WTC11 (cell line): ENCODE measurements at regions not wholly inside any gene's neighbourhood (a gene's known extent, or its start where the extent isn't known, plus 50 kb on each side); places are given as distances from the start of the nearest gene placed in this dataset.

Experiments used
- ATAC-seq: fragments of 200-7000 bp; cut with Tn5 transposase; 2 replicates; pipeline ENCODE4 v1.10.0; 2021; ENCODE audit warnings: mild to moderate bottlenecking, moderate library complexity
- CTCF ChIA-PET: fragments of 300-600 bp; sonication (Branson Sonifier 250); formaldehyde crosslinking; loops from one replicate; lab custom pipeline; 2021; ENCODE audit warnings: antibody characterized with exemption; lab: Charles Lee
- POLR2A ChIA-PET: fragments of 350-600 bp; sonication (Branson Sonifier 250); formaldehyde crosslinking; loops from one replicate; lab custom pipeline; 2021; ENCODE audit warnings: antibody characterized with exemption; lab: Charles Lee
- DNase-seq: peaks from one replicate; pipeline ENCODE4 v3.0.0; 2021; ENCODE audit warnings: low spot score
- H3K27ac Mint-ChIP-seq: 2 replicates; pipeline ENCODE4 v1.8.0; 2021; ENCODE audit warnings: mixed read lengths
- H3K27me3 Mint-ChIP-seq: 2 replicates; pipeline ENCODE4 v1.8.0; 2021; ENCODE audit warnings: low read depth, mild to moderate bottlenecking, moderate library complexity, mixed read lengths
- H3K36me3 Mint-ChIP-seq: 2 replicates; pipeline ENCODE4 v1.8.0; 2021; ENCODE audit warnings: mixed read lengths
- H3K4me1 Mint-ChIP-seq: 2 replicates; pipeline ENCODE4 v1.8.0; 2022; ENCODE audit warnings: mixed read lengths
- H3K4me3 Mint-ChIP-seq: 2 replicates; pipeline ENCODE4 v1.8.0; 2021; ENCODE audit warnings: mild to moderate bottlenecking, moderate library complexity, mixed read lengths
- H3K9me3 Mint-ChIP-seq: 2 replicates; pipeline ENCODE4 v1.8.0; 2021; ENCODE audit warnings: mixed read lengths
- ATF1 ChIP-seq: sonication (generic); formaldehyde crosslinking; IDR thresholded peaks from 2 replicates; pipeline ENCODE4 v1.8.1; 2023; ENCODE audit warnings: mild to moderate bottlenecking, moderate library complexity, missing genetic modification reagents
- CBFB ChIP-seq: sonication (generic); formaldehyde crosslinking; IDR thresholded peaks from 2 replicates; pipeline ENCODE4 v1.8.1; 2022; ENCODE audit warnings: mild to moderate bottlenecking, low read depth, missing genetic modification reagents
- ESRRA ChIP-seq: sonication (generic); formaldehyde crosslinking; IDR thresholded peaks from 2 replicates; pipeline ENCODE4 v1.8.1; 2022; ENCODE audit warnings: mild to moderate bottlenecking, missing genetic modification reagents, borderline replicate concordance
- FOXJ3 ChIP-seq: sonication (generic); formaldehyde crosslinking; IDR thresholded peaks from 2 replicates; pipeline ENCODE4 v1.9.0; 2021; ENCODE audit warnings: missing genetic modification reagents, mild to moderate bottlenecking, borderline replicate concordance
- KAT7 ChIP-seq: sonication (generic); formaldehyde crosslinking; IDR thresholded peaks from 2 replicates; pipeline ENCODE4 v1.8.1; 2023; ENCODE audit warnings: missing genetic modification reagents, mild to moderate bottlenecking, borderline replicate concordance
- NR3C1 ChIP-seq: sonication (generic); formaldehyde crosslinking; conservative IDR thresholded peaks from 2 replicates; pipeline ENCODE4 v1.8.1; 2023; ENCODE audit warnings: low read depth, mild to moderate bottlenecking, missing genetic modification reagents
- RORB ChIP-seq: fragments of 250-450 bp; sonication (Bioruptor Pico); IDR thresholded peaks from 2 replicates; pipeline ENCODE4 v1.9.0; 2021; ENCODE audit warnings: mild to moderate bottlenecking
- TEAD4 ChIP-seq: sonication (generic); formaldehyde crosslinking; IDR thresholded peaks from 2 replicates; pipeline ENCODE4 v1.8.0; 2022; ENCODE audit warnings: mild to moderate bottlenecking, missing genetic modification reagents
- ZNF138 ChIP-seq: sonication (generic); formaldehyde crosslinking; conservative IDR thresholded peaks from 2 replicates; pipeline ENCODE4 v1.8.1; 2022; ENCODE audit warnings: mild to moderate bottlenecking, moderate library complexity, missing genetic modification reagents
- ZNF232 ChIP-seq: sonication (generic); formaldehyde crosslinking; IDR thresholded peaks from 2 replicates; pipeline ENCODE4 v1.8.0; 2022; ENCODE audit warnings: mild to moderate bottlenecking, missing genetic modification reagents
- ZNF396 ChIP-seq: fragments of 250-450 bp; sonication (Bioruptor Pico); IDR thresholded peaks from 2 replicates; pipeline ENCODE4 v1.8.0; 2021; ENCODE audit warnings: mild to moderate bottlenecking, moderate library complexity, borderline replicate concordance
- ZNF416 ChIP-seq: fragments of 250-450 bp; sonication (Bioruptor Pico); IDR thresholded peaks from 2 replicates; pipeline ENCODE4 v1.9.0; 2021; ENCODE audit warnings: mild to moderate bottlenecking, inconsistent platforms
- TF ChIP-seq, protein P1 (sequence below): sonication (generic); formaldehyde crosslinking; IDR thresholded peaks from 2 replicates; pipeline ENCODE4 v1.8.1; 2023; ENCODE audit warnings: mild to moderate bottlenecking, moderate library complexity, missing genetic modification reagents
- TF ChIP-seq, protein P2 (sequence below): sonication (generic); formaldehyde crosslinking; IDR thresholded peaks from 2 replicates; pipeline ENCODE4 v1.8.1; 2023; ENCODE audit warnings: mild to moderate bottlenecking, missing genetic modification reagents, borderline replicate concordance
- TF ChIP-seq, protein P3 (sequence below): sonication (generic); formaldehyde crosslinking; IDR thresholded peaks from 2 replicates; pipeline ENCODE4 v1.8.1; 2023; ENCODE audit warnings: mild to moderate bottlenecking, missing genetic modification reagents, moderate library complexity
- TF ChIP-seq, protein P4 (sequence below): sonication (generic); formaldehyde crosslinking; IDR thresholded peaks from 2 replicates; pipeline ENCODE4 v1.8.1; 2022; ENCODE audit warnings: mild to moderate bottlenecking, moderate library complexity, missing genetic modification reagents
- TF ChIP-seq, protein P5 (sequence below): sonication (generic); formaldehyde crosslinking; IDR thresholded peaks from 2 replicates; pipeline ENCODE4 v1.8.0; 2022; ENCODE audit warnings: mild to moderate bottlenecking, missing genetic modification reagents
- TF ChIP-seq, protein P6 (sequence below): fragments of 250-450 bp; sonication (Bioruptor Pico); IDR thresholded peaks from 2 replicates; pipeline ENCODE4 v1.9.0; 2021; ENCODE audit warnings: mild to moderate bottlenecking
- TF ChIP-seq, protein P7 (sequence below): fragments of 250-450 bp; sonication (Bioruptor Pico); IDR thresholded peaks from 2 replicates; pipeline ENCODE4 v1.9.0; 2021; ENCODE audit warnings: mild to moderate bottlenecking
- TF ChIP-seq, protein P8 (sequence below): fragments of 250-450 bp; sonication (Bioruptor Pico); IDR thresholded peaks from 2 replicates; pipeline ENCODE4 v1.9.0; 2021; ENCODE audit warnings: moderate library complexity, mild to moderate bottlenecking, inconsistent platforms, borderline replicate concordance
- TF ChIP-seq, protein P9 (sequence below): fragments of 250-450 bp; sonication (Bioruptor Pico); conservative IDR thresholded peaks from 2 replicates; pipeline ENCODE4 v1.9.0; 2021; ENCODE audit warnings: mild to moderate bottlenecking
- TF ChIP-seq, protein P10 (sequence below): sonication (generic); formaldehyde crosslinking; IDR thresholded peaks from 2 replicates; pipeline ENCODE4 v1.8.1; 2023; ENCODE audit warnings: mild to moderate bottlenecking, missing genetic modification reagents, moderate library complexity

DNA sequence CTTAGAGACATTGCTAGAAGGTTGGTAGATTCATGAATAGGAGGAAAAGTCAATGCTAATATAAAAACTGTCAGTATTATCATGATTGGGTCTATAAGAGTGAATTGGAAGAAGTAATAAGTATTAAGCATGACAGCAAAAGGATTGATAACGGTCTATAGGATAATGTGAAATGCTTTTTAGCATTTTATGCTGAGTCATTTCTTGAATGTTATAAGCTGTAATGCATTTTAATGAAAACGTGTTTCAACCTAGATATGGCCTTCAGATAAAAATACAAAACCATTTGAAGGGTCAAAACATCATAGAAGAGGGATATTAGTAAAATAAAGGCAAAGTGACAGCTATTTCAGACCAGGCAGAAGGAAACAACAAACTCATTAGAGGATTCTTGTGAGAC is 353.5 kb downstream of the SH2D1A start (continued):
- TF ChIP-seq, protein P1, sequence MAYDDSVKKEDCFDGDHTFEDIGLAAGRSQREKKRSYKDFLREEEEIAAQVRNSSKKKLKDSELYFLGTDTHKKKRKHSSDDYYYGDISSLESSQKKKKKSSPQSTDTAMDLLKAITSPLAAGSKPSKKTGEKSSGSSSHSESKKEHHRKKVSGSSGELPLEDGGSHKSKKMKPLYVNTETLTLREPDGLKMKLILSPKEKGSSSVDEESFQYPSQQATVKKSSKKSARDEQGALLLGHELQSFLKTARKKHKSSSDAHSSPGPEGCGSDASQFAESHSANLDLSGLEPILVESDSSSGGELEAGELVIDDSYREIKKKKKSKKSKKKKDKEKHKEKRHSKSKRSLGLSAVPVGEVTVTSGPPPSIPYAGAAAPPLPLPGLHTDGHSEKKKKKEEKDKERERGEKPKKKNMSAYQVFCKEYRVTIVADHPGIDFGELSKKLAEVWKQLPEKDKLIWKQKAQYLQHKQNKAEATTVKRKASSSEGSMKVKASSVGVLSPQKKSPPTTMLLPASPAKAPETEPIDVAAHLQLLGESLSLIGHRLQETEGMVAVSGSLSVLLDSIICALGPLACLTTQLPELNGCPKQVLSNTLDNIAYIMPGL (CRISPR knock-in tag), result no peak
- no peak for TF ChIP-seq RORB (CRISPR knock-in tag)
- no peak for TF ChIP-seq KAT7

DNA sequence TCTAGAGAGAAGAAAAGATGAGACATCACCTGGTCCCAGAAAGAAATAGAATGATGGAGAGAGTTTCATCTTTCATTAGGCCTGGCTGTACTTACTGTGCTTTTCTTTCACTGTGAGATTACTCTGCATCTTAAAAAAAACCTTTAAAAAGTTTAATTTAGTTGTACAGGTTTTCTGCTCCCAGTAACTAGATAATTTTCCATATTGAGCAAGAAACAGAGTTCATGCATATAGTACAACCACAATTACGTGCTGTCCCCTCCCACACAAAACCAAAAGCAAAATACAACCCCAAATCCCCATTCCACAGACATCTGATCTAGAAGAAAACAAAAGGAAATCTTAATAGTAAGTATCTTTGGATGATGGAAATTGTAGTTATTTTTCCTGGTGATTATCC is 371.2 kb downstream of the SH2D1A start:
- Mint-ChIP-seq H3K4me3 (no peak overlapping the region), H3K27ac (no peak overlapping the region)
- no peak for DNase-seq
- no peak for ATAC-seq
- no peak for TF ChIP-seq ATF1 (CRISPR knock-in tag)
- TF ChIP-seq, protein P2, sequence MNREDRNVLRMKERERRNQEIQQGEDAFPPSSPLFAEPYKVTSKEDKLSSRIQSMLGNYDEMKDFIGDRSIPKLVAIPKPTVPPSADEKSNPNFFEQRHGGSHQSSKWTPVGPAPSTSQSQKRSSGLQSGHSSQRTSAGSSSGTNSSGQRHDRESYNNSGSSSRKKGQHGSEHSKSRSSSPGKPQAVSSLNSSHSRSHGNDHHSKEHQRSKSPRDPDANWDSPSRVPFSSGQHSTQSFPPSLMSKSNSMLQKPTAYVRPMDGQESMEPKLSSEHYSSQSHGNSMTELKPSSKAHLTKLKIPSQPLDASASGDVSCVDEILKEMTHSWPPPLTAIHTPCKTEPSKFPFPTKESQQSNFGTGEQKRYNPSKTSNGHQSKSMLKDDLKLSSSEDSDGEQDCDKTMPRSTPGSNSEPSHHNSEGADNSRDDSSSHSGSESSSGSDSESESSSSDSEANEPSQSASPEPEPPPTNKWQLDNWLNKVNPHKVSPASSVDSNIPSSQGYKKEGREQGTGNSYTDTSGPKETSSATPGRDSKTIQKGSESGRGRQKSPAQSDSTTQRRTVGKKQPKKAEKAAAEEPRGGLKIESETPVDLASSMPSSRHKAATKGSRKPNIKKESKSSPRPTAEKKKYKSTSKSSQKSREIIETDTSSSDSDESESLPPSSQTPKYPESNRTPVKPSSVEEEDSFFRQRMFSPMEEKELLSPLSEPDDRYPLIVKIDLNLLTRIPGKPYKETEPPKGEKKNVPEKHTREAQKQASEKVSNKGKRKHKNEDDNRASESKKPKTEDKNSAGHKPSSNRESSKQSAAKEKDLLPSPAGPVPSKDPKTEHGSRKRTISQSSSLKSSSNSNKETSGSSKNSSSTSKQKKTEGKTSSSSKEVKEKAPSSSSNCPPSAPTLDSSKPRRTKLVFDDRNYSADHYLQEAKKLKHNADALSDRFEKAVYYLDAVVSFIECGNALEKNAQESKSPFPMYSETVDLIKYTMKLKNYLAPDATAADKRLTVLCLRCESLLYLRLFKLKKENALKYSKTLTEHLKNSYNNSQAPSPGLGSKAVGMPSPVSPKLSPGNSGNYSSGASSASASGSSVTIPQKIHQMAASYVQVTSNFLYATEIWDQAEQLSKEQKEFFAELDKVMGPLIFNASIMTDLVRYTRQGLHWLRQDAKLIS (CRISPR knock-in tag), result no peak
- TF ChIP-seq CBFB (CRISPR knock-in tag), result no peak
- no peak for TF ChIP-seq ZNF396 (CRISPR knock-in tag)
- TF ChIP-seq, protein P3, sequence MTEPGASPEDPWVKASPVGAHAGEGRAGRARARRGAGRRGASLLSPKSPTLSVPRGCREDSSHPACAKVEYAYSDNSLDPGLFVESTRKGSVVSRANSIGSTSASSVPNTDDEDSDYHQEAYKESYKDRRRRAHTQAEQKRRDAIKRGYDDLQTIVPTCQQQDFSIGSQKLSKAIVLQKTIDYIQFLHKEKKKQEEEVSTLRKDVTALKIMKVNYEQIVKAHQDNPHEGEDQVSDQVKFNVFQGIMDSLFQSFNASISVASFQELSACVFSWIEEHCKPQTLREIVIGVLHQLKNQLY (CRISPR knock-in tag), result no peak
- TF ChIP-seq, protein P4, sequence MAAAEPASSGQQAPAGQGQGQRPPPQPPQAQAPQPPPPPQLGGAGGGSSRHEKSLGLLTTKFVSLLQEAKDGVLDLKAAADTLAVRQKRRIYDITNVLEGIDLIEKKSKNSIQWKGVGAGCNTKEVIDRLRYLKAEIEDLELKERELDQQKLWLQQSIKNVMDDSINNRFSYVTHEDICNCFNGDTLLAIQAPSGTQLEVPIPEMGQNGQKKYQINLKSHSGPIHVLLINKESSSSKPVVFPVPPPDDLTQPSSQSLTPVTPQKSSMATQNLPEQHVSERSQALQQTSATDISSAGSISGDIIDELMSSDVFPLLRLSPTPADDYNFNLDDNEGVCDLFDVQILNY (CRISPR knock-in tag), result no peak
- no peak for TF ChIP-seq ZNF232
- TF ChIP-seq FOXJ3 (CRISPR knock-in tag), result no peak
- TF ChIP-seq, protein P5, sequence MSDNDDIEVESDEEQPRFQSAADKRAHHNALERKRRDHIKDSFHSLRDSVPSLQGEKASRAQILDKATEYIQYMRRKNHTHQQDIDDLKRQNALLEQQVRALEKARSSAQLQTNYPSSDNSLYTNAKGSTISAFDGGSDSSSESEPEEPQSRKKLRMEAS (CRISPR knock-in tag), result no peak
- no peak for TF ChIP-seq ZNF416
- TF ChIP-seq, protein P6, sequence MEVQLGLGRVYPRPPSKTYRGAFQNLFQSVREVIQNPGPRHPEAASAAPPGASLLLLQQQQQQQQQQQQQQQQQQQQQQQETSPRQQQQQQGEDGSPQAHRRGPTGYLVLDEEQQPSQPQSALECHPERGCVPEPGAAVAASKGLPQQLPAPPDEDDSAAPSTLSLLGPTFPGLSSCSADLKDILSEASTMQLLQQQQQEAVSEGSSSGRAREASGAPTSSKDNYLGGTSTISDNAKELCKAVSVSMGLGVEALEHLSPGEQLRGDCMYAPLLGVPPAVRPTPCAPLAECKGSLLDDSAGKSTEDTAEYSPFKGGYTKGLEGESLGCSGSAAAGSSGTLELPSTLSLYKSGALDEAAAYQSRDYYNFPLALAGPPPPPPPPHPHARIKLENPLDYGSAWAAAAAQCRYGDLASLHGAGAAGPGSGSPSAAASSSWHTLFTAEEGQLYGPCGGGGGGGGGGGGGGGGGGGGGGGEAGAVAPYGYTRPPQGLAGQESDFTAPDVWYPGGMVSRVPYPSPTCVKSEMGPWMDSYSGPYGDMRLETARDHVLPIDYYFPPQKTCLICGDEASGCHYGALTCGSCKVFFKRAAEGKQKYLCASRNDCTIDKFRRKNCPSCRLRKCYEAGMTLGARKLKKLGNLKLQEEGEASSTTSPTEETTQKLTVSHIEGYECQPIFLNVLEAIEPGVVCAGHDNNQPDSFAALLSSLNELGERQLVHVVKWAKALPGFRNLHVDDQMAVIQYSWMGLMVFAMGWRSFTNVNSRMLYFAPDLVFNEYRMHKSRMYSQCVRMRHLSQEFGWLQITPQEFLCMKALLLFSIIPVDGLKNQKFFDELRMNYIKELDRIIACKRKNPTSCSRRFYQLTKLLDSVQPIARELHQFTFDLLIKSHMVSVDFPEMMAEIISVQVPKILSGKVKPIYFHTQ (CRISPR knock-in tag), result no peak
- TF ChIP-seq, protein P7, sequence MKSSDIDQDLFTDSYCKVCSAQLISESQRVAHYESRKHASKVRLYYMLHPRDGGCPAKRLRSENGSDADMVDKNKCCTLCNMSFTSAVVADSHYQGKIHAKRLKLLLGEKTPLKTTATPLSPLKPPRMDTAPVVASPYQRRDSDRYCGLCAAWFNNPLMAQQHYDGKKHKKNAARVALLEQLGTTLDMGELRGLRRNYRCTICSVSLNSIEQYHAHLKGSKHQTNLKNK, result no peak
- no peak for TF ChIP-seq TEAD4
- TF ChIP-seq ZNF138 (CRISPR knock-in tag), result no peak
- no peak for TF ChIP-seq ESRRA (CRISPR knock-in tag)
- TF ChIP-seq, protein P8, sequence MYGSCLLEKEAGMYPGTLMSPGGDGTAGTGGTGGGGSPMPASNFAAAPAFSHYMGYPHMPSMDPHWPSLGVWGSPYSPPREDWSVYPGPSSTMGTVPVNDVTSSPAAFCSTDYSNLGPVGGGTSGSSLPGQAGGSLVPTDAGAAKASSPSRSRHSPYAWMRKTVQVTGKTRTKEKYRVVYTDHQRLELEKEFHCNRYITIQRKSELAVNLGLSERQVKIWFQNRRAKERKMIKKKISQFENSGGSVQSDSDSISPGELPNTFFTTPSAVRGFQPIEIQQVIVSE (CRISPR knock-in tag), result no peak
- TF ChIP-seq, protein P9, sequence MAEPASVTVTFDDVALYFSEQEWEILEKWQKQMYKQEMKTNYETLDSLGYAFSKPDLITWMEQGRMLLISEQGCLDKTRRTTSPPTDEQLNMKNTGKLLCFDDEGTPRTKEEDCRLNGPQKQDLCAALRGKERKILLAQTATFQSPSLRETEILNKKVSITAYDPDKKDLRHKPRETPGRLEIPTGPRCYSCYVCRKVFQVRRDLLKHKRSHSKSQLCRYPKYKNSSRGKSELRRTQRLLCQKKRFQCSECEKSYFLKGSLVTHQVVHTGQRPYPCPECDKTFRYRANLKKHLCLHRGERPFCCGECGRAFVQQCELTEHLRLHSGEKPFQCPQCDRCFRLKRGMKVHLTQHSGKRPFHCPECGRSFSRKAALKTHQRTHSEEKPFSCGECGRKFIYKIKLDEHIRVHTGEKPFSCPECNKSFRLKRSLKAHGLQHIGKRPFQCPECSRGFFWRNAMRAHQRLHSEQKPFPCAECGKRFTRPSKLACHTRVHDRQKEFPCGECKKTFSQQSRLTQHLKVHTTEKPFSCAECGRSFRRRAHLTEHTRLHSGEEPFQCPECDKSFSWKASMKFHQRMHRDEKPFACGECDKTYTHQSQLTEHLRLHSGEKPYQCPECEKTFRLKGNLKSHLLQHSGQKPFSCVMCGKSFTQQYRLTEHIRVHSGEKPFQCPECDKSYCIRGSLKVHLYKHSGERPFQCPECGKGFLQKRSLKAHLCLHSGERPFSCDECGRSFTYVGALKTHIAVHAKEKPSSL (CRISPR knock-in tag), result no peak
- TF ChIP-seq, protein P10, sequence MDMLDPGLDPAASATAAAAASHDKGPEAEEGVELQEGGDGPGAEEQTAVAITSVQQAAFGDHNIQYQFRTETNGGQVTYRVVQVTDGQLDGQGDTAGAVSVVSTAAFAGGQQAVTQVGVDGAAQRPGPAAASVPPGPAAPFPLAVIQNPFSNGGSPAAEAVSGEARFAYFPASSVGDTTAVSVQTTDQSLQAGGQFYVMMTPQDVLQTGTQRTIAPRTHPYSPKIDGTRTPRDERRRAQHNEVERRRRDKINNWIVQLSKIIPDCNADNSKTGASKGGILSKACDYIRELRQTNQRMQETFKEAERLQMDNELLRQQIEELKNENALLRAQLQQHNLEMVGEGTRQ, result no peak
- no peak for TF ChIP-seq NR3C1 (CRISPR knock-in tag)
- TF ChIP-seq, all 79 proteins: peak for 0
- H3K9me3 Mint-ChIP-seq, result no peaks in the 10 kb centered on the region
- ChIA-PET POLR2A (no interaction called here), CTCF (no interaction called here)
- no peaks in the 10 kb centered on the region for H3K36me3 Mint-ChIP-seq
- H3K4me1 Mint-ChIP-seq, result no peaks in the 10 kb centered on the region
- no peaks in the 10 kb centered on the region for H3K27me3 Mint-ChIP-seq
